MCF 10A (cell line): ENCODE measurements at regions not wholly inside any gene's neighbourhood (a gene's known extent, or its start where the extent isn't known, plus 50 kb on each side); places are given as distances from the start of the nearest gene placed in this dataset.

Experiments
- BruUV-seq: library from RNA; stranded (reverse); fragments of 400-500 nt; replicated peaks from 2 replicates; lab custom pipeline; 2021; lab: Mats Ljungman, UMichigan
- CTCF ChIA-PET: fragments of 300-600 bp; sonication (Branson Sonifier 250); formaldehyde crosslinking; extraction: SDS; loops from one replicate; lab custom pipeline; 2021; ENCODE audit warnings: antibody characterized with exemption, inconsistent platforms; lab: Yijun Ruan, JAX
- POLR2A ChIA-PET: fragments of 300-600, 350-650 bp; sonication (Branson Sonifier 250); formaldehyde crosslinking; extraction: SDS; loops from one replicate; lab custom pipeline; 2020; ENCODE audit warnings: antibody characterized with exemption, inconsistent platforms; lab: Yijun Ruan, JAX
- DNase-seq: peaks from one replicate; pipeline ENCODE4 v3.0.0-alpha.2; 2018; ENCODE audit not compliant: unreplicated experiment
- H3K27ac Mint-ChIP-seq: one replicate; pipeline ENCODE4 v1.8.0; 2022; ENCODE audit warnings: mild to moderate bottlenecking, low read depth, mixed read lengths; ENCODE audit not compliant: unreplicated experiment
- H3K27me3 Mint-ChIP-seq: one replicate; pipeline ENCODE4 v1.8.0; 2022; ENCODE audit warnings: mixed read lengths; ENCODE audit not compliant: insufficient read depth, unreplicated experiment
- H3K36me3 Mint-ChIP-seq: one replicate; pipeline ENCODE4 v1.8.0; 2022; ENCODE audit warnings: mild to moderate bottlenecking, moderate library complexity, mixed read lengths; ENCODE audit not compliant: insufficient read depth, unreplicated experiment
- H3K4me1 Mint-ChIP-seq: one replicate; pipeline ENCODE4 v1.8.0; 2022; ENCODE audit warnings: mixed read lengths; ENCODE audit not compliant: insufficient read depth, unreplicated experiment
- H3K4me3 Mint-ChIP-seq: one replicate; pipeline ENCODE4 v1.8.0; 2022; ENCODE audit warnings: mild to moderate bottlenecking, moderate library complexity, mixed read lengths; ENCODE audit not compliant: unreplicated experiment
- H3K9me3 Mint-ChIP-seq: one replicate; pipeline ENCODE4 v1.8.0; 2022; ENCODE audit warnings: mixed read lengths; ENCODE audit not compliant: unreplicated experiment
- CTCF ChIP-seq: fragments of 200-600 bp; IDR thresholded peaks from one replicate; pipeline ENCODE4 v1.8.0; 2022; ENCODE audit warnings: antibody characterized with exemption, mild to moderate bottlenecking; ENCODE audit not compliant: unreplicated experiment
- intact Hi-C: fragments of 100-400 bp; cut with micrococcal nuclease; formaldehyde crosslinking; loops from 2 replicates; pipeline ENCODE4 v1.14.1; 2022

GRCh38 chr9:12415361-12415760 lies 277.8 kb upstream of the TYRP1 start:
- Mint-ChIP-seq H3K4me3 (no peak overlapping the region), H3K9me3 (no peaks in the 10 kb centered on the region), H3K27me3 (peaks cover 19% of the 10 kb centered on the region), H3K27ac (no peak overlapping the region), H3K4me1 (no peaks in the 10 kb centered on the region), H3K36me3 (no peaks in the 10 kb centered on the region)
- intact Hi-C loops, result no loop called here
- BruUV-seq, result no TSS peak
- no peak for TF ChIP-seq CTCF
- POLR2A ChIA-PET, result no interaction called here
- no peak for DNase-seq
- CTCF ChIA-PET, result no interaction called here

GRCh38 chr9:12416716-12417115 lies 276.5 kb upstream of the TYRP1 start:
- no TSS peak for BruUV-seq
- H3K4me3 Mint-ChIP-seq, result no peak overlapping the region
- intact Hi-C loops, result no loop called here
- CTCF ChIA-PET, result no interaction called here
- DNase-seq, result no peak
- POLR2A ChIA-PET, result no interaction called here
- peaks cover 18% of the 10 kb centered on the region for H3K27me3 Mint-ChIP-seq
- H3K9me3 Mint-ChIP-seq, result no peaks in the 10 kb centered on the region
- no peaks in the 10 kb centered on the region for H3K4me1 Mint-ChIP-seq
- H3K27ac Mint-ChIP-seq, result no peak overlapping the region
- H3K36me3 Mint-ChIP-seq, result no peaks in the 10 kb centered on the region
- TF ChIP-seq CTCF, result no peak

GRCh38 chr9:12424243-12424642 lies 268.9 kb upstream of the TYRP1 start:
- no TSS peak for BruUV-seq
- H3K4me3 Mint-ChIP-seq, result no peak overlapping the region
- intact Hi-C loops, result no loop called here
- ChIA-PET POLR2A (no interaction called here), CTCF (no interaction called here)
- H3K4me1 Mint-ChIP-seq, result no peaks in the 10 kb centered on the region
- no peak for DNase-seq
- no peak for TF ChIP-seq CTCF
- no peaks in the 10 kb centered on the region for H3K9me3 Mint-ChIP-seq
- no peaks in the 10 kb centered on the region for H3K36me3 Mint-ChIP-seq
- H3K27ac Mint-ChIP-seq, result no peak overlapping the region
- peaks cover 52% of the 10 kb centered on the region for H3K27me3 Mint-ChIP-seq

GRCh38 chr9:12425878-12426864 lies 267.0 kb upstream of the TYRP1 start:
- peak; percentile 38 for DNase-seq
- Mint-ChIP-seq H3K9me3 (no peaks in the 10 kb centered on the region), H3K27ac (no peak overlapping the region), H3K4me1 (no peaks in the 10 kb centered on the region), H3K4me3 (no peak overlapping the region), H3K36me3 (no peaks in the 10 kb centered on the region), H3K27me3 (peaks cover 52% of the 10 kb centered on the region)
- no TSS peak for BruUV-seq
- peak; percentile 41 for TF ChIP-seq CTCF
- ChIA-PET POLR2A (no interaction called here), CTCF (interaction anchor here (0.5 to 1.3 kb wide), 9 partner anchors 12 to 1570 kb away, joined by 3 to 6 read pairs (median 3); no protein-coding TSS in a partner anchor)
- intact Hi-C loops, result loop anchor here (2.0 kb wide), 1 partner anchor 1107 kb away; no protein-coding TSS in a partner anchor
